ENCODE measurements at regions not wholly inside any gene's neighbourhood (a gene's known extent, or its start where the extent isn't known, plus 50 kb on each side); places are given as distances from the start of the nearest gene placed in this dataset.

DNA sequence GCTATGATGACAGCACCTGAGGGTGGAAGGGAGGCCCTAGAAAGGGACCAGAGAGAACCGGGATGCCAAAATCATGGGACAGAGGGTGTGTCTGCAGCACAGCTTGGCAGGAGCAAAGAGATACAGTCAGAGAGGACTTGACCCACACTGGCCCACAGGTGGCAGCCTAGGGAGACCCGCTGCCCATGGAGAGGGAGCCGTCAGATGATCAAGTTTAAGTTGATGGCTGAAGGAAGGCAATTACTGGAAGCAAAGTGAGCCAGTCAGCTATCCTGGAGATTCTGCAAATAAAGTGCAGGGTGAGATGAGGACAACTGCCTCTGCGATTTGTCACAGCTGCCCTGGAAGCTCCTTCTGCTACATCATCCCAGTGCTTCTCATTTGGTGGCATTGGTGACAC lies 74.0 kb downstream of the CMPK2 start:
- H3K4me1 ChIP-seq (ENCODE audit: insufficient read depth, low read length): no peaks in the 10 kb centered on the region
- 0 out of 5 replicates have a peak, but pooled peaks cover 0 to 1% of the 10 kb centered on the region in 2 experiments for H3K27me3 ChIP-seq (ENCODE audit: control insufficient read depth in 1 of 2, insufficient read depth in 2 of 2, low read length in 2 of 2)
- CTCF ChIA-PET (ENCODE audit: low intra/inter-chr PET ratio, low total read pairs): no interaction called here
- H3K4me3 ChIP-seq (replicated peaks in 1 of 3; ENCODE audit: insufficient read depth in 1 of 3, low read depth in 2 of 3, low read length in 3 of 3): no peak overlapping the region
- BruUV-seq (replicated peaks): no TSS peak
- H2AFZ ChIP-seq (ENCODE audit: low read length): no peak overlapping the region
- H3K9me3 ChIP-seq (ENCODE audit: low read length): no peaks in the 10 kb centered on the region
- H4K20me1 ChIP-seq (ENCODE audit: insufficient read depth, low read length): no peaks in the 10 kb centered on the region
- POLR2A ChIA-PET: no interaction called here
- H3K9ac ChIP-seq (ENCODE audit: insufficient read depth, low read depth, low read length): no peak overlapping the region
- H3K4me2 ChIP-seq (ENCODE audit: low read depth, low read length): no peak overlapping the region
- intact Hi-C loops (cut with micrococcal nuclease; ENCODE audit: unreplicated experiment) (no loop called here), in situ Hi-C loops (cut with HindIII; ENCODE audit: extremely low pct_ligation_motif_present, low pct_unique_long_range_greater_than_20kb) (no loop called here)
- WGBS (ENCODE audit: low lambda C conversion rate): 9% methylated on average over 4 of the region's 4 CpGs
- DNase-seq (ENCODE audit: low spot score) (no peak), ATAC-seq (peak; percentile 96), FAIRE-seq (peak; percentile 8)
- H3K36me3 ChIP-seq (replicated peaks in 1 of 2; ENCODE audit: control insufficient read depth in 1 of 2, insufficient read depth in 2 of 2, low read length in 2 of 2): no peaks in the 10 kb centered on the region
- TF ChIP-seq, protein P1, sequence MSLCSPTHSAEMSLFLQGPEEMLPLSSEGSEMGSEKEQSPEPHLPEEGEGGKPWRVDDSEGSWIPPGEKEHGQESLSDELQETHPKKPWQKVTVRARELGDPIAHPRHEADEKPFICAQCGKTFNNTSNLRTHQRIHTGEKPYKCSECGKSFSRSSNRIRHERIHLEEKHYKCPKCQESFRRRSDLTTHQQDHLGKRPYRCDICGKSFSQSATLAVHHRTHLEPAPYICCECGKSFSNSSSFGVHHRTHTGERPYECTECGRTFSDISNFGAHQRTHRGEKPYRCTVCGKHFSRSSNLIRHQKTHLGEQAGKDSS (CRISPR knock-in tag; IDR thresholded peaks at IDR 0.05; ENCODE audit: borderline replicate concordance, low read depth): no peak
- no peak for TF ChIP-seq JUN (CRISPR knock-in tag; IDR thresholded peaks at IDR 0.05)
- TF ChIP-seq SOX6 (IDR thresholded peaks at IDR 0.05): no peak
- TF ChIP-seq SOX6 (CRISPR knock-in tag; IDR thresholded peaks at IDR 0.05): no peak
- no peak for TF ChIP-seq GABPB1 (CRISPR knock-in tag; IDR thresholded peaks at IDR 0.05)
- 0 out of 2 replicates have a peak, but pooled peaks have one; percentile 6 for TF ChIP-seq STAG1 (CRISPR knock-in tag; IDR thresholded peaks at IDR 0.05)
- TF ChIP-seq, protein P2, sequence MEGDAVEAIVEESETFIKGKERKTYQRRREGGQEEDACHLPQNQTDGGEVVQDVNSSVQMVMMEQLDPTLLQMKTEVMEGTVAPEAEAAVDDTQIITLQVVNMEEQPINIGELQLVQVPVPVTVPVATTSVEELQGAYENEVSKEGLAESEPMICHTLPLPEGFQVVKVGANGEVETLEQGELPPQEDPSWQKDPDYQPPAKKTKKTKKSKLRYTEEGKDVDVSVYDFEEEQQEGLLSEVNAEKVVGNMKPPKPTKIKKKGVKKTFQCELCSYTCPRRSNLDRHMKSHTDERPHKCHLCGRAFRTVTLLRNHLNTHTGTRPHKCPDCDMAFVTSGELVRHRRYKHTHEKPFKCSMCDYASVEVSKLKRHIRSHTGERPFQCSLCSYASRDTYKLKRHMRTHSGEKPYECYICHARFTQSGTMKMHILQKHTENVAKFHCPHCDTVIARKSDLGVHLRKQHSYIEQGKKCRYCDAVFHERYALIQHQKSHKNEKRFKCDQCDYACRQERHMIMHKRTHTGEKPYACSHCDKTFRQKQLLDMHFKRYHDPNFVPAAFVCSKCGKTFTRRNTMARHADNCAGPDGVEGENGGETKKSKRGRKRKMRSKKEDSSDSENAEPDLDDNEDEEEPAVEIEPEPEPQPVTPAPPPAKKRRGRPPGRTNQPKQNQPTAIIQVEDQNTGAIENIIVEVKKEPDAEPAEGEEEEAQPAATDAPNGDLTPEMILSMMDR (CRISPR knock-in tag; IDR thresholded peaks at IDR 0.05): peak; percentile 52
- TF ChIP-seq, protein P3, sequence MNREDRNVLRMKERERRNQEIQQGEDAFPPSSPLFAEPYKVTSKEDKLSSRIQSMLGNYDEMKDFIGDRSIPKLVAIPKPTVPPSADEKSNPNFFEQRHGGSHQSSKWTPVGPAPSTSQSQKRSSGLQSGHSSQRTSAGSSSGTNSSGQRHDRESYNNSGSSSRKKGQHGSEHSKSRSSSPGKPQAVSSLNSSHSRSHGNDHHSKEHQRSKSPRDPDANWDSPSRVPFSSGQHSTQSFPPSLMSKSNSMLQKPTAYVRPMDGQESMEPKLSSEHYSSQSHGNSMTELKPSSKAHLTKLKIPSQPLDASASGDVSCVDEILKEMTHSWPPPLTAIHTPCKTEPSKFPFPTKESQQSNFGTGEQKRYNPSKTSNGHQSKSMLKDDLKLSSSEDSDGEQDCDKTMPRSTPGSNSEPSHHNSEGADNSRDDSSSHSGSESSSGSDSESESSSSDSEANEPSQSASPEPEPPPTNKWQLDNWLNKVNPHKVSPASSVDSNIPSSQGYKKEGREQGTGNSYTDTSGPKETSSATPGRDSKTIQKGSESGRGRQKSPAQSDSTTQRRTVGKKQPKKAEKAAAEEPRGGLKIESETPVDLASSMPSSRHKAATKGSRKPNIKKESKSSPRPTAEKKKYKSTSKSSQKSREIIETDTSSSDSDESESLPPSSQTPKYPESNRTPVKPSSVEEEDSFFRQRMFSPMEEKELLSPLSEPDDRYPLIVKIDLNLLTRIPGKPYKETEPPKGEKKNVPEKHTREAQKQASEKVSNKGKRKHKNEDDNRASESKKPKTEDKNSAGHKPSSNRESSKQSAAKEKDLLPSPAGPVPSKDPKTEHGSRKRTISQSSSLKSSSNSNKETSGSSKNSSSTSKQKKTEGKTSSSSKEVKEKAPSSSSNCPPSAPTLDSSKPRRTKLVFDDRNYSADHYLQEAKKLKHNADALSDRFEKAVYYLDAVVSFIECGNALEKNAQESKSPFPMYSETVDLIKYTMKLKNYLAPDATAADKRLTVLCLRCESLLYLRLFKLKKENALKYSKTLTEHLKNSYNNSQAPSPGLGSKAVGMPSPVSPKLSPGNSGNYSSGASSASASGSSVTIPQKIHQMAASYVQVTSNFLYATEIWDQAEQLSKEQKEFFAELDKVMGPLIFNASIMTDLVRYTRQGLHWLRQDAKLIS (CRISPR knock-in tag; IDR thresholded peaks at IDR 0.05): no peak
- TF ChIP-seq HMG20A (CRISPR knock-in tag; IDR thresholded peaks at IDR 0.05; ENCODE audit: borderline replicate concordance): no peak
- no peak for TF ChIP-seq NRL (CRISPR knock-in tag; IDR thresholded peaks at IDR 0.05; ENCODE audit: borderline replicate concordance)
- TF ChIP-seq RBM39 (IDR thresholded peaks at IDR 0.05; ENCODE audit: low read depth, low read length, poor library complexity, severe bottlenecking): no peak
- TF ChIP-seq RAD51 (IDR thresholded peaks at IDR 0.05; ENCODE audit: borderline replicate concordance): no peak
- TF ChIP-seq CENPT (CRISPR knock-in tag; IDR thresholded peaks at IDR 0.05; ENCODE audit: low read depth): 0 out of 2 replicates have a peak, but pooled peaks have one; percentile 55
- TF ChIP-seq ONECUT2 (CRISPR knock-in tag; IDR thresholded peaks at IDR 0.05): no peak
- no peak for TF ChIP-seq ZNF430 (CRISPR knock-in tag; IDR thresholded peaks at IDR 0.05)
- TF ChIP-seq ZFP36 (IDR thresholded peaks at IDR 0.05; ENCODE audit: borderline replicate concordance, low read depth, low read length, partially characterized antibody): no peak
- no peak overlapping the region for H3K27ac ChIP-seq (ENCODE audit: extremely low read length, insufficient read depth, low read length)
- H3K79me2 ChIP-seq (ENCODE audit: insufficient read depth, low read length): no peaks in the 10 kb centered on the region

Measured in HepG2 (cell line).